Erythroblast (primary cell): ENCODE measurements at regions not wholly inside any gene's neighbourhood (a gene's known extent, or its start where the extent isn't known, plus 50 kb on each side); places are given as distances from the start of the nearest gene placed in this dataset.

Source experiments
- GATA1 ChIP-seq: IDR thresholded peaks from 2 replicates; pipeline ENCODE4 v1.6.1; 2011; ENCODE audit warnings: low read depth, mild to moderate bottlenecking, control low read depth, low read length, moderate library complexity
- POLR2A ChIP-seq: IDR thresholded peaks from 2 replicates; pipeline ENCODE4 v1.6.1; 2011; ENCODE audit warnings: mild to moderate bottlenecking, low read length

GRCh38 chr1:60573726-60574409, 500.3 kb upstream of the C1orf87 start:
- no peak for TF ChIP-seq POLR2A
- no peak for TF ChIP-seq GATA1
